IMR-90 (cell line): ENCODE measurements at regions not wholly inside any gene's neighbourhood (a gene's known extent, or its start where the extent isn't known, plus 50 kb on each side); places are given as distances from the start of the nearest gene placed in this dataset.

Experiments used
- ATAC-seq: fragments of 200-7000 bp; cut with Tn5 transposase; 2 replicates; pipeline ENCODE4 v1.9.1; 2020; ENCODE audit warnings: low read depth, mild to moderate bottlenecking, moderate library complexity
- BruUV-seq: library from RNA; stranded (reverse); fragments of 400-500 nt; replicated peaks from 2 replicates; lab custom pipeline; 2021; lab: Mats Ljungman, UMichigan
- CTCF ChIA-PET: fragments of 300-600 bp; formaldehyde crosslinking; extraction: SDS; loops from one replicate; lab custom pipeline; 2021; ENCODE audit warnings: antibody characterized with exemption; lab: Yijun Ruan, JAX
- POLR2A ChIA-PET: fragments of 300-600 bp; sonication (Branson Sonifier 250); formaldehyde crosslinking; loops from one replicate; lab custom pipeline; 2022; ENCODE audit warnings: antibody characterized with exemption; ENCODE audit not compliant: unreplicated experiment; lab: Charles Lee
- DNase-seq: peaks from one replicate; pipeline ENCODE4 v3.0.0; 2013
- H2AFZ ChIP-seq: replicated peaks from 2 replicates; pipeline ENCODE3; 2013; ENCODE audit warnings: low read length, mild to moderate bottlenecking; ENCODE audit not compliant: poor library complexity
- H2AK5ac ChIP-seq: 2 replicates; pipeline ENCODE4 v1.6.1; 2013; ENCODE audit warnings: low read depth, low read length, inconsistent platforms
- H2AK9ac ChIP-seq: replicated peaks from 2 replicates; pipeline ENCODE3; 2013; ENCODE audit warnings: mild to moderate bottlenecking, low read depth, low read length, moderate library complexity; ENCODE audit not compliant: poor library complexity
- H2BK120ac ChIP-seq: 2 replicates; pipeline ENCODE4 v1.6.1; 2013; ENCODE audit warnings: low read depth, low read length, inconsistent platforms
- H2BK15ac ChIP-seq: 3 replicates; pipeline ENCODE4 v1.6.1; 2013; ENCODE audit warnings: low read depth, low read length, inconsistent platforms
- H2BK20ac ChIP-seq: 2 replicates; pipeline ENCODE4 v1.6.1; 2013; ENCODE audit warnings: low read depth, mild to moderate bottlenecking, inconsistent platforms, low read length, moderate library complexity
- H2BK5ac ChIP-seq: 2 replicates; pipeline ENCODE4 v1.6.1; 2013; ENCODE audit warnings: mild to moderate bottlenecking, low read depth, low read length, inconsistent platforms; ENCODE audit not compliant: poor library complexity, severe bottlenecking
- H3K14ac ChIP-seq: replicated peaks from 2 replicates; pipeline ENCODE4 v1.6.1; 2013; ENCODE audit warnings: low read depth, low read length, inconsistent platforms
- H3K18ac ChIP-seq: 2 replicates; pipeline ENCODE4 v1.6.1; 2013; ENCODE audit warnings: low read depth, low read length, control low read depth
- H3K23ac ChIP-seq: 2 replicates; pipeline ENCODE4 v1.6.1; 2013; ENCODE audit warnings: low read depth, low read length, inconsistent platforms
- H3K27ac ChIP-seq: 2 replicates; pipeline ENCODE4 v1.5.1; 2013; ENCODE audit warnings: mild to moderate bottlenecking, control low read depth, low read length; ENCODE audit not compliant: insufficient read depth
- H3K27me3 ChIP-seq: 2 replicates; pipeline ENCODE4 v1.6.1; 2013; ENCODE audit warnings: low read length; ENCODE audit not compliant: control insufficient read depth, insufficient read depth
- H3K36me3 ChIP-seq: 2 replicates; pipeline ENCODE4 v1.6.1; 2013; ENCODE audit warnings: low read length, mixed read lengths; ENCODE audit not compliant: control insufficient read depth, insufficient read depth
- H3K4ac ChIP-seq: 2 replicates; pipeline ENCODE4 v1.6.1; 2013; ENCODE audit warnings: low read depth, low read length, inconsistent platforms
- H3K4me1 ChIP-seq: 2 replicates; pipeline ENCODE4 v1.6.1; 2013; ENCODE audit warnings: low read length, mixed read lengths; ENCODE audit not compliant: control insufficient read depth, insufficient read depth
- H3K4me2 ChIP-seq: 2 replicates; pipeline ENCODE4 v1.6.1; 2013; ENCODE audit warnings: low read depth, mild to moderate bottlenecking, control low read depth, low read length, moderate library complexity
- H3K4me3 ChIP-seq: 2 replicates; pipeline ENCODE4 v1.5.1; 2013; ENCODE audit warnings: low read depth, mild to moderate bottlenecking, control low read depth, low read length, moderate library complexity; ENCODE audit not compliant: insufficient read depth
- H3K56ac ChIP-seq: 2 replicates; pipeline ENCODE4 v1.6.1; 2013; ENCODE audit warnings: low read length, inconsistent platforms; ENCODE audit not compliant: insufficient read depth; ENCODE audit errors: extremely low read depth
- H3K79me1 ChIP-seq, 2 experiments: 2 replicates each; pipeline ENCODE4 v1.6.1; 2013; ENCODE audit warnings: low read length in 2 of 2, inconsistent platforms in 1 of 2, low read depth in 1 of 2
- H3K9ac ChIP-seq: 2 replicates; pipeline ENCODE4 v1.6.1; 2013; ENCODE audit warnings: low read depth, low read length, control low read depth
- H3K9me1 ChIP-seq: 2 replicates; pipeline ENCODE4 v1.6.1; 2013; ENCODE audit warnings: low read length, inconsistent platforms; ENCODE audit not compliant: insufficient read depth
- H3K9me3 ChIP-seq: 2 replicates; pipeline ENCODE4 v1.6.1; 2013; ENCODE audit warnings: low read length; ENCODE audit not compliant: control insufficient read depth, insufficient read depth
- H4K20me1 ChIP-seq: 2 replicates; pipeline ENCODE4 v1.6.1; 2013; ENCODE audit warnings: low read length, inconsistent platforms; ENCODE audit not compliant: insufficient read depth
- H4K5ac ChIP-seq: 2 replicates; pipeline ENCODE4 v1.6.1; 2013; ENCODE audit warnings: mild to moderate bottlenecking, low read depth, low read length, control low read depth
- H4K8ac ChIP-seq, 2 experiments: 2 replicates each; pipeline ENCODE4 v1.6.1; 2013; ENCODE audit warnings: low read depth in 2 of 2, low read length in 2 of 2, control low read depth in 1 of 2, inconsistent platforms in 1 of 2
- H4K91ac ChIP-seq: 2 replicates; pipeline ENCODE4 v1.6.1; 2013; ENCODE audit warnings: low read depth, low read length, inconsistent platforms; ENCODE audit not compliant: insufficient read depth
- CEBPB ChIP-seq: IDR thresholded peaks from 2 replicates; pipeline ENCODE4 v1.6.1; 2012; ENCODE audit warnings: low read depth, low read length, improper control_type of control experiment
- CHD1 ChIP-seq: IDR thresholded peaks from 2 replicates; pipeline ENCODE4 v1.6.1; 2012; ENCODE audit warnings: low read depth, low read length, improper control_type of control experiment
- CTCF ChIP-seq: conservative IDR thresholded peaks from 2 replicates; pipeline ENCODE4 v1.5.1; 2012; ENCODE audit warnings: mild to moderate bottlenecking, low read depth, low read length, improper control_type of control experiment
- POLR2A ChIP-seq: IDR thresholded peaks from 2 replicates; pipeline ENCODE4 v1.6.1; 2012; ENCODE audit warnings: mild to moderate bottlenecking, low read depth, low read length
- RCOR1 ChIP-seq: IDR thresholded peaks from 2 replicates; pipeline ENCODE4 v1.6.1; 2012; ENCODE audit warnings: mild to moderate bottlenecking, low read length, improper control_type of control experiment; ENCODE audit not compliant: insufficient replicate concordance
- RFX5 ChIP-seq: IDR thresholded peaks from 2 replicates; pipeline ENCODE4 v1.8.0; 2012; ENCODE audit warnings: low read depth, mild to moderate bottlenecking, low read length, moderate library complexity
- WGBS, 2 experiments: methylation state at CpG; one replicate each; pipeline versions ENCODE4 v1.1.5 to v1.1.7; 2013; ENCODE audit warnings: missing lambda C conversion rate in 2 of 2; ENCODE audit not compliant: insufficient read length in 1 of 2; ENCODE audit errors: extremely low coverage in 2 of 2; 5-methylcytosine and 5-hydroxymethylcytosine counted together
- dilution Hi-C: fragments of 300-500 bp; cut with HindIII; formaldehyde crosslinking; loops from one replicate; pipeline ENCODE4 v1.14.3; 2018; ENCODE audit warnings: low sequenced_read_pairs; ENCODE audit not compliant: unreplicated experiment
- in situ Hi-C: fragments of 300-500 bp; cut with MboI; formaldehyde crosslinking; loops from 3 replicates; pipeline ENCODE4 v1.14.3; 2019; ENCODE audit warnings: low sequenced_read_pairs, inconsistent platforms, mixed read lengths
- intact Hi-C: fragments of 100-400 bp; cut with micrococcal nuclease; formaldehyde crosslinking; loops from 2 replicates; pipeline ENCODE4 v1.10.0; 2022

- in situ Hi-C loops (no loop called here), intact Hi-C loops (no loop called here), dilution Hi-C loops (no loop called here)
- WGBS, 2 experiments: no CpG with 5 or more reads among the region's 9 CpGs
- H3K27me3 ChIP-seq: no peaks in the 10 kb centered on the region
- no peak overlapping the region for H3K4ac ChIP-seq
- H3K23ac ChIP-seq: no peak overlapping the region
- no peaks in the 10 kb centered on the region for H3K79me1 ChIP-seq
- H3K4me2 ChIP-seq: no peak overlapping the region
- no peaks in the 10 kb centered on the region for H4K20me1 ChIP-seq
- H3K9me3 ChIP-seq: no peaks in the 10 kb centered on the region
- no peak overlapping the region for H3K4me3 ChIP-seq
- no peak overlapping the region for H4K8ac ChIP-seq
- ChIA-PET CTCF (no interaction called here), POLR2A (interaction anchor here (0.6 kb wide), 1 partner anchor 105 kb away, joined by 3 read pairs; no protein-coding TSS in a partner anchor)
- DNase-seq: no peak
- H3K18ac ChIP-seq: no peak overlapping the region
- no peak overlapping the region for H2BK5ac ChIP-seq
- ATAC-seq: no peak
- H3K36me3 ChIP-seq: no peaks in the 10 kb centered on the region
- H3K27ac ChIP-seq: no peak overlapping the region
- no peak overlapping the region for H2BK15ac ChIP-seq
- H3K9me1 ChIP-seq: no peaks in the 10 kb centered on the region
- TF ChIP-seq POLR2A: no peak
- TF ChIP-seq RFX5: no peak
- no peak for TF ChIP-seq RCOR1
- no peak for TF ChIP-seq CEBPB
- TF ChIP-seq CHD1: no peak
- no peak for TF ChIP-seq CTCF
- no peak overlapping the region for H2AK5ac ChIP-seq
- no peak overlapping the region for H4K5ac ChIP-seq
- H3K9ac ChIP-seq: no peak overlapping the region
- no TSS peak for BruUV-seq
- H2BK120ac ChIP-seq: no peak overlapping the region
- no peaks in the 10 kb centered on the region for H3K4me1 ChIP-seq
- H3K14ac ChIP-seq: no peak overlapping the region
- no peak overlapping the region for H2AK9ac ChIP-seq
- no peak overlapping the region for H3K56ac ChIP-seq
- H4K91ac ChIP-seq: no peak overlapping the region
- H2AFZ ChIP-seq: no peak overlapping the region
- H2BK20ac ChIP-seq: no peak overlapping the region
These were observed 800.6 kb downstream of the DHX35 start for GRCh38 chr20:39762716-39763115.
